Breast epithelium (tissue), 4 donors: ENCODE measurements at regions not wholly inside any gene's neighbourhood (a gene's known extent, or its start where the extent isn't known, plus 50 kb on each side); places are given as distances from the start of the nearest gene placed in this dataset.
"Not testable (repeated sequence)": the region's sequence is repeated elsewhere in the genome, so short reads cannot be mapped to it uniquely, and the experiment has no call there.

ENCODE experiments used
- DNase-seq, 2 donors: peaks; one replicate each; pipeline ENCODE4 v3.0.0-alpha.2; 2019; ENCODE audit warnings: low spot score in 2 of 2
- H3K27ac ChIP-seq, 2 donors: fragments of 200-600 bp; sonication (generic) in 1 of 2; one replicate each; pipeline ENCODE4 v1.5.1; 2016 to 2019; ENCODE audit warnings: mild to moderate bottlenecking in 1 of 2
- H3K27me3 ChIP-seq, 2 donors: fragments of 200-600 bp; sonication (generic) in 1 of 2; one replicate each; pipeline versions ENCODE4 v1.5.1 to v1.6.0; 2017 to 2019; ENCODE audit warnings: control low read depth in 1 of 2, mild to moderate bottlenecking in 1 of 2
- H3K36me3 ChIP-seq: fragments of 200-600 bp; one replicate; pipeline ENCODE4 v1.5.1; 2019
- H3K4me1 ChIP-seq, 2 donors: fragments of 200-600 bp; sonication (generic); one replicate each; pipeline ENCODE4 v1.5.1; 2016 to 2019; ENCODE audit warnings: control low read depth in 1 of 2
- H3K4me3 ChIP-seq, 3 donors: fragments of 200-600 bp; sonication (generic); 1 replicate in 2 of 3; 2 replicates in 1 of 3; pipeline ENCODE4 v1.5.1; 2016 to 2019; ENCODE audit warnings: mild to moderate bottlenecking in 3 of 3, moderate library complexity in 2 of 3
- H3K9me3 ChIP-seq, 2 donors: fragments of 200-600 bp; sonication (generic) in 1 of 2; one replicate each; pipeline ENCODE4 v1.5.1; 2016 to 2019; ENCODE audit warnings: control low read depth in 1 of 2
- POLR2A ChIP-seq: fragments of 450-650 bp; IDR thresholded peaks from one replicate; pipeline ENCODE4 v1.6.1; 2016; ENCODE audit warnings: antibody characterized with exemption, mild to moderate bottlenecking, moderate library complexity
- POLR2AphosphoS5 ChIP-seq, 3 donors: sonication (generic); formaldehyde crosslinking; IDR thresholded peaks; one replicate each; pipeline ENCODE4 v1.6.1; 2017; ENCODE audit warnings: antibody characterized with exemption in 3 of 3
- intact Hi-C: fragments of 100-400 bp; cut with DNase I; formaldehyde crosslinking; loops from one replicate; pipeline ENCODE4 v1.15.1; 2023; ENCODE audit warnings: low total_unique reads
- TF ChIP-seq, protein P1 (sequence below), 3 donors: fragments of 450-650 bp; IDR thresholded peaks; one replicate each; pipeline ENCODE4 v1.5.1; 2016 to 2017; ENCODE audit warnings: antibody characterized with exemption in 3 of 3, mild to moderate bottlenecking in 3 of 3, moderate library complexity in 3 of 3

DNA sequence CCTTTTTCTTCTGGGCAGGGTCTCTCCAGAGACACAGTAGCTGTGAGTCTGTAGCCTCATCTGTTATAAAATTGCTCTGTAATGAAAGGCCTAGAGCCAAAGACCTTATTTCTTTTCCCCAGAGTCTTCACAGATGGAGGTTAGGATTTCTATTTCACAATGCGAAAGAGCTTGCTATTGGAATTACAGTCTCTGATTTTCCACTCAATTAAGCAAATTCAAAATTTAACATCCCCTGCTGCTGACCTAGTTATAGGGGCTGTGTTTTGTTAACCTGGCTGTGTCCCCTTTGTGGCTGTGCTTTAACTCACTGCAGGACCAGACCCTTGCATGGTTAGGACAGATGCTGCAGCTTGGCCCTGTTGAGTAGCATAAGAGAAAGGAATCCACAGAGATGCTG is 190.3 kb upstream of the NMUR2 start:
- Histone ChIP-seq H3K4me1 (no peaks in the 10 kb centered on the region), H3K27me3 (no peaks in the 10 kb centered on the region), H3K4me3 (no peak overlapping the region), H3K9me3 (peaks cover 0 to 3% of the 10 kb centered on the region in 2 donors), H3K27ac (no peak overlapping the region), H3K36me3 (no peaks in the 10 kb centered on the region)
- intact Hi-C loops, result no loop called here
- TF ChIP-seq, protein P1, sequence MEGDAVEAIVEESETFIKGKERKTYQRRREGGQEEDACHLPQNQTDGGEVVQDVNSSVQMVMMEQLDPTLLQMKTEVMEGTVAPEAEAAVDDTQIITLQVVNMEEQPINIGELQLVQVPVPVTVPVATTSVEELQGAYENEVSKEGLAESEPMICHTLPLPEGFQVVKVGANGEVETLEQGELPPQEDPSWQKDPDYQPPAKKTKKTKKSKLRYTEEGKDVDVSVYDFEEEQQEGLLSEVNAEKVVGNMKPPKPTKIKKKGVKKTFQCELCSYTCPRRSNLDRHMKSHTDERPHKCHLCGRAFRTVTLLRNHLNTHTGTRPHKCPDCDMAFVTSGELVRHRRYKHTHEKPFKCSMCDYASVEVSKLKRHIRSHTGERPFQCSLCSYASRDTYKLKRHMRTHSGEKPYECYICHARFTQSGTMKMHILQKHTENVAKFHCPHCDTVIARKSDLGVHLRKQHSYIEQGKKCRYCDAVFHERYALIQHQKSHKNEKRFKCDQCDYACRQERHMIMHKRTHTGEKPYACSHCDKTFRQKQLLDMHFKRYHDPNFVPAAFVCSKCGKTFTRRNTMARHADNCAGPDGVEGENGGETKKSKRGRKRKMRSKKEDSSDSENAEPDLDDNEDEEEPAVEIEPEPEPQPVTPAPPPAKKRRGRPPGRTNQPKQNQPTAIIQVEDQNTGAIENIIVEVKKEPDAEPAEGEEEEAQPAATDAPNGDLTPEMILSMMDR (IDR thresholded peaks at IDR 0.05), result no peak
- TF ChIP-seq POLR2AphosphoS5 (IDR thresholded peaks at IDR 0.05) (no peak), POLR2A (no peak)
- no peak for DNase-seq

DNA sequence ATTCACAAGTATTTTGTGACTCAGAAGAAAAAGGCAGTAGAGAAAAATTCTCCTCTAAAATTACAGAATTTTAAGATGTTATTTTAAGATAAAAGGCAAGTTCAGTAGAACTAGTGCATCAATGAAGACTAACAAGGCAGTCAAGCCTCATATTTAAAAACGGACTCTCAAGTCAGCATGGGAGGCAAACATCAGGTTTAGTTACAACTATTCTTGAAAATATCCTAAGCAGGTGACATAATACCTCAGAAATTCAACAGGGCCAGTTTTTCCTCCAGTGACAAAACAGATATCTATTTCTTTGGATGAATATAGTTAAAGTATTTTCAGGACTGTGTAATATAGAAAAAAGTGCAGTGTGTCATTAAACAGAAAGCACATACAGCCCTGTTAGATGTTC is 194.0 kb upstream of the NMUR2 start:
- Histone ChIP-seq H3K27me3 (no peaks in the 10 kb centered on the region), H3K9me3 (peaks cover 0 to 3% of the 10 kb centered on the region in 2 donors), H3K4me1 (no peaks in the 10 kb centered on the region), H3K4me3 (no peak overlapping the region), H3K27ac (no peak overlapping the region), H3K36me3 (no peaks in the 10 kb centered on the region)
- intact Hi-C loops, result no loop called here
- TF ChIP-seq, protein P1 (IDR thresholded peaks at IDR 0.05), result no peak
- TF ChIP-seq POLR2A, result no peak
- TF ChIP-seq POLR2AphosphoS5 (IDR thresholded peaks at IDR 0.05), result no peak
- DNase-seq, result no peak

DNA sequence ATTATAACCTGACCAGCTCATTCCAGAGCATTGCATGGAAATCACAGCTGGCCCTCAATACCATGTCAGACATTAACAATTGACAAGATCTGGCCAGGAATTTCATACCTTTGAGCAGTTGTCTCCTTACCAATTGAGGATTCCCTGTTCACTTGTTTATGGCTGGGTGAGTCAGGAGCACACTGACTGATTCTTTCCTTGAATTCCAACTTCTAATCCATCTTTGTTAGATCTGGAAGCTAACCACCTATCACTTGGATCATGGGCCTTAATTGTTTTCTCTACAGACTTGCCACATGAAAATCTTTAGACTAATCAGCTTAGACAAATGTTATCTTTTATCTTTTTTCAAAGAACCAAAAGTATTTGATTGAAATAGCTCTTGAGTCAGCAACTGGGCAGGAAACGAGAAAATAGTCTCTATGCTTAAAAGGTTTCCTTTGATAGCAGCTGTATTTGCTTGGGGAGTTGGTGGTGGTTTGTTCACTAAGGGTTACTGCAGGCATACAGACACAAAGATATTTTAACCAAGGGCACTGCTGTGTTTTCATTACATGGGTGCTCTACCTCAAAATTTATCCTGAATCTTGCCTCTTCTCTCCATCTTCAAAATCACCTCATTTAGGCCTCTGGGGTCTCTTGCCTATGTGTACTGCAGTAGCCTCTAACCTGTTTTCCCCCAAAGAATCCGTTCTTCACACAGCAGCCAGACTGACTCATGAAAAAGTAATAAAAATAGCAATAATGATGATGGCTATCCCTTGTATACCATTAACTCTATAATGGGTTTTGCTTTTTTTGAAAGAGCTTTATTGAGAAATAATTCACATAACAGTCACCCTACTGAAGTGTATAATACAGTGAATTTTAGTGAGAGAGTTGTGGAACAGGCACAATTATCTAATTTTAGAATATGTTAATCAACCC is 197.0 kb upstream of the NMUR2 start:
- Histone ChIP-seq H3K4me3 (no peak overlapping the region), H3K4me1 (no peaks in the 10 kb centered on the region), H3K27ac (no peak overlapping the region), H3K9me3 (no peaks in the 10 kb centered on the region), H3K36me3 (no peaks in the 10 kb centered on the region), H3K27me3 (no peaks in the 10 kb centered on the region)
- DNase-seq, result no peak
- intact Hi-C loops, result no loop called here
- TF ChIP-seq POLR2AphosphoS5 (IDR thresholded peaks at IDR 0.05) (no peak), POLR2A (no peak)
- TF ChIP-seq, protein P1 (IDR thresholded peaks at IDR 0.05), result no peak

DNA sequence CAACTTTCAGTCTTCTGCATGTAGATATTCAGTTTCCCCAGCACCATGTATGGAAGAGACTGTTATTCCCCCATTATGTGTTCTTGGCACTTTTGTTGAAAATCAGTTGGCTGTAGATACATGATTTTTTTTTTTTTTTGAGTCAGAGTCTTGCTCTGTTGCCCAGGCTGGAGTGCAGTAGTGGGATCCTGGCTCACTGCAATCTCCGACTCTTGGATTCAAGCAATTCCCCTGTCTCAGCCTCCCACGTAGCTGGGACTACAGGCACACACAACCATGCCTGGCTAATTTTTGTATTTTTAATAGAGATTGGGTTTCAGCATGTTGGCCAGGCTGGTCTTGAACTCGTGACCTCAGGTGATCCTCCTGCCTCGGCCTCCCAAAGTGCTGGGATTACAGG is 201.0 kb upstream of the NMUR2 start:
- H3K36me3 ChIP-seq, intact Hi-C loops, H3K4me3 ChIP-seq, H3K4me1 ChIP-seq, DNase-seq, H3K27me3 ChIP-seq, H3K9me3 ChIP-seq, H3K27ac ChIP-seq: not testable (repeated sequence)

DNA sequence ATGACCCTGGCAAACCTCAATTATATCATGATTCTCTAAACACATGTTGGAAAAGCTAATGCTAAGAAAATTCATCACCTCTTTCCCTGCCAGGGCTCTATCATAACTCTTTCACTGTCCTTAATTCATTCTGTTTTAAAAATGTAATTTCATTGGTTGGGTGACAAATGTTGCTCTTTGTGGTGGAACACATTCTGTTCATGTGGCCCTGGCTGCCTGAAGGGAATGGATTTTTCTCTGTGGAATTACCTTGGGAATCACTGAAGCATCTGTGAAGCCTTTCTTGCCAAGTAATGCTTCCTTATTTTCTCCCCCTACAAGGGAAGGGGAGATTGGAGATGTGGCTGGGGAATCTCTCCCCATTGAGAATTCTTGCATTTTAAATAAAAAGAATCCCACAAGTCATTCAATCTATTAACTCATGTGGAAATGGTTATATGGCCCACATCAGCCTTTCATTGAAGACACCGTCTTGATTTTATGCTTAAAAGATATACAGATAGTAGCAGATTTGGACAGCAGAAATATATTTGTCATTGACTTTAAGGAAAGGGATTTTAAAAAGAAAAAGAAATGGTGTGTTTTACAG is 201.8 kb upstream of the NMUR2 start:
- TF ChIP-seq, protein P1 (IDR thresholded peaks at IDR 0.05), result no peak
- no peak for TF ChIP-seq POLR2A
- TF ChIP-seq POLR2AphosphoS5 (IDR thresholded peaks at IDR 0.05), result no peak
- H3K36me3 ChIP-seq, result no peaks in the 10 kb centered on the region
- no peaks in the 10 kb centered on the region for H3K9me3 ChIP-seq
- intact Hi-C loops, result no loop called here
- DNase-seq, result no peak
- H3K27ac ChIP-seq, result no peak overlapping the region
- no peaks in the 10 kb centered on the region for H3K27me3 ChIP-seq
- no peaks in the 10 kb centered on the region for H3K4me1 ChIP-seq
- no peak overlapping the region for H3K4me3 ChIP-seq
